BJ (cell line): ENCODE measurements at regions not wholly inside any gene's neighbourhood (a gene's known extent, or its start where the extent isn't known, plus 50 kb on each side); places are given as distances from the start of the nearest gene placed in this dataset.
"Not testable (repeated sequence)": the region's sequence is repeated elsewhere in the genome, so short reads cannot be mapped to it uniquely, and the experiment has no call there.

Experiments used
- CTCF ChIA-PET: fragments of 350-600 bp; formaldehyde crosslinking; extraction: SDS; loops from one replicate; lab custom pipeline; 2021; ENCODE audit warnings: antibody characterized with exemption, inconsistent platforms; lab: Yijun Ruan, JAX
- POLR2A ChIA-PET: fragments of 300-600 bp; sonication (Branson Sonifier 250); formaldehyde crosslinking; extraction: SDS; loops from one replicate; lab custom pipeline; 2021; ENCODE audit warnings: antibody characterized with exemption; lab: Charles Lee
- DNase-seq: peaks from one replicate; pipeline ENCODE4 v3.0.0-alpha.2; 2011; ENCODE audit warnings: low read depth
- H3K27me3 ChIP-seq: 2 replicates; pipeline ENCODE4 v1.6.0; 2011; ENCODE audit warnings: low read length; ENCODE audit not compliant: control insufficient read depth, insufficient read depth
- H3K36me3 ChIP-seq: 2 replicates; pipeline ENCODE4 v1.5.1; 2011; ENCODE audit warnings: low read length; ENCODE audit not compliant: control insufficient read depth, insufficient read depth
- H3K4me3 ChIP-seq: 2 replicates; pipeline ENCODE4 v1.5.1; 2011; ENCODE audit warnings: low read depth, mild to moderate bottlenecking, control low read depth, low read length
- CTCF ChIP-seq: IDR thresholded peaks from 2 replicates; pipeline ENCODE4 v1.5.1; 2011; ENCODE audit warnings: low read depth, mild to moderate bottlenecking, control low read depth, inconsistent platforms, low read length, moderate library complexity; ENCODE audit not compliant: insufficient read depth

GRCh38 chr11:116687458-116688201 lies 85.2 kb downstream of the BUD13 start:
- no peak for DNase-seq
- ChIA-PET CTCF (interaction anchor here (1.0 kb wide), 1 partner anchor 470 kb away, joined by 4 read pairs; no protein-coding TSS in a partner anchor), POLR2A (no interaction called here)
- Histone ChIP-seq H3K36me3 (no peaks in the 10 kb centered on the region), H3K4me3 (no peak overlapping the region), H3K27me3 (no peaks in the 10 kb centered on the region; the same call in 1 of the 2 replicates)
- no peak for TF ChIP-seq CTCF

GRCh38 chr11:116686866-116687265 lies 85.9 kb downstream of the BUD13 start:
- TF ChIP-seq CTCF, result no peak
- no peaks in the 10 kb centered on the region for H3K36me3 ChIP-seq
- H3K27me3 ChIP-seq, result no peaks in the 10 kb centered on the region; the same call in 1 of the 2 replicates
- ChIA-PET POLR2A (no interaction called here), CTCF (interaction anchor here (1.8 kb wide), 1 partner anchor 9 kb away, joined by 4 read pairs; no protein-coding TSS in a partner anchor)
- no peak overlapping the region for H3K4me3 ChIP-seq
- no peak for DNase-seq

GRCh38 chr11:116683982-116684381 lies 88.8 kb downstream of the BUD13 start:
- no peak for TF ChIP-seq CTCF
- Histone ChIP-seq H3K4me3 (no peak overlapping the region), H3K27me3 (no peaks in the 10 kb centered on the region), H3K36me3 (no peaks in the 10 kb centered on the region)
- ChIA-PET CTCF (interaction anchor here (1.2 to 1.3 kb wide), 2 partner anchors 8 to 41 kb away, joined by 3 to 19 read pairs; no protein-coding TSS in a partner anchor), POLR2A (no interaction called here)
- DNase-seq, result no peak

GRCh38 chr11:116680349-116681125 lies 92.2 kb downstream of the BUD13 start:
- no peak for DNase-seq
- no peaks in the 10 kb centered on the region for H3K27me3 ChIP-seq
- POLR2A ChIA-PET, result no interaction called here
- CTCF ChIA-PET, result interaction anchor here (1.2 kb wide), 1 partner anchor 11 kb away, joined by 7 read pairs; no protein-coding TSS in a partner anchor
- no peak overlapping the region for H3K4me3 ChIP-seq
- no peak for TF ChIP-seq CTCF
- H3K36me3 ChIP-seq, result no peaks in the 10 kb centered on the region

- DNase-seq, result no peak
- Histone ChIP-seq H3K36me3 (no peaks in the 10 kb centered on the region), H3K4me3 (no peak overlapping the region), H3K27me3 (no peaks in the 10 kb centered on the region)
- POLR2A ChIA-PET, result no interaction called here
- CTCF ChIA-PET, result no interaction called here
- TF ChIP-seq CTCF, result no peak
Observed at GRCh38 chr11:116678887-116679286, 93.9 kb downstream of the BUD13 start.

GRCh38 chr11:116667318-116667717 lies 105.5 kb downstream of the BUD13 start:
- H3K4me3 ChIP-seq, POLR2A ChIA-PET, H3K36me3 ChIP-seq, DNase-seq, H3K27me3 ChIP-seq: not testable (repeated sequence)
- CTCF ChIA-PET, result interaction anchor here (1.7 kb wide), 1 partner anchor 24 kb away, joined by 3 read pairs; no protein-coding TSS in a partner anchor

GRCh38 chr11:116666673-116667249 lies 106.0 kb downstream of the BUD13 start:
- CTCF ChIA-PET, H3K36me3 ChIP-seq, H3K27me3 ChIP-seq, DNase-seq, POLR2A ChIA-PET, H3K4me3 ChIP-seq: not testable (repeated sequence)
